GM12864 (cell line): ENCODE measurements at regions not wholly inside any gene's neighbourhood (a gene's known extent, or its start where the extent isn't known, plus 50 kb on each side); places are given as distances from the start of the nearest gene placed in this dataset.
"Not testable (repeated sequence)": the region's sequence is repeated elsewhere in the genome, so short reads cannot be mapped to it uniquely, and the experiment has no call there.

Source experiments
- DNase-seq: peaks from one replicate; pipeline ENCODE4 v3.0.0-alpha.2; 2011; ENCODE audit warnings: low read depth
- H3K4me3 ChIP-seq: 2 replicates; pipeline ENCODE4 v1.5.1; 2011; ENCODE audit warnings: mild to moderate bottlenecking, low read depth, low read length, control low read depth
- CTCF ChIP-seq: IDR thresholded peaks from 2 replicates; pipeline ENCODE4 v1.5.1; 2011; ENCODE audit warnings: low read depth, mild to moderate bottlenecking, moderate library complexity, low read length, control low read depth, inconsistent platforms; ENCODE audit errors: missing control alignments

GRCh38 chr12:25702553-25702952 lies 149.5 kb upstream of the LMNTD1 start:
- no peak overlapping the region for H3K4me3 ChIP-seq
- no peak for TF ChIP-seq CTCF
- DNase-seq: no peak

DNA sequence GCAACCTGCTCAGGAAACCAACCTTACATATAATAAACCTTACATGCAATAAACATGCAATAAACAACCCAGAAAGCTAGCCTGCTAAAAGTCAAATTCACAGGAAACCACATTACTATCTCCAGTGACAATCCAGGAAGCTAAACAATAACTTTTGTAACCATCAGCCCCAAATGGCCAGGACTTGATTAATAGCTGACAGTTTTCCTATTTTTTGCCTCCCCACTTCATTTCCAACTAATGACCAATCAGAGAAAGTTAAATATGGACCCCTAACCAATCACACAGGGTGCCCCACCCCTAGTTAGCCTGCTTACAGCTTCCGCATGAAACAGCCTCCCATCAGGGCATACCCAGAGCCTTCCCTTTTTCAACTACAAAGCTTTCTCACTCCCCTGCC lies 152.2 kb upstream of the LMNTD1 start:
- H3K4me3 ChIP-seq: no peak overlapping the region
- TF ChIP-seq CTCF: no peak
- no peak for DNase-seq

DNA sequence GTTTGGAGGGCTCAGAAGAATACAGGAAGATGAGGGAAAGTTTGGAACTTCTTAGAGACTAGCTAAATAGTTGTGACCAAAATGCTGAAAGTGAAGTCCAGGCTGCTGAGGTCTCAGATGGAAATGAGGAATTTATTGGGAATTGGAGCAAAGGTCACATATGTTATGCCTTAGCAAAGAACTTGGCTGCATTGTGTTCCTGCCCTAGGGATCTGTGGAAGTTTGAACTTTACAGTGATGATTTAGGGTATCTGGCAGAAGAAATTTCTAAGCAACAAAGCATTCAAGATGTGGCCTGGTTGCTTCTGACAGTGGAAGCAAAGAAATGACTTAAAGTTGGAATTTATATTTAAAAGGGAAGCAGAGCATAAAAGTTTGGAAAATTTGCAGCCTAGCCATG lies 153.6 kb upstream of the LMNTD1 start:
- not testable (repeated sequence) for H3K4me3 ChIP-seq, DNase-seq

GRCh38 chr12:25707056-25707455 lies 154.0 kb upstream of the LMNTD1 start:
- no peak overlapping the region for H3K4me3 ChIP-seq
- TF ChIP-seq CTCF: no peak
- no peak for DNase-seq

- no peak overlapping the region for H3K4me3 ChIP-seq
- TF ChIP-seq CTCF: no peak
- DNase-seq: no peak
Measured at GRCh38 chr12:25708661-25709060, 155.6 kb upstream of the LMNTD1 start.

DNA sequence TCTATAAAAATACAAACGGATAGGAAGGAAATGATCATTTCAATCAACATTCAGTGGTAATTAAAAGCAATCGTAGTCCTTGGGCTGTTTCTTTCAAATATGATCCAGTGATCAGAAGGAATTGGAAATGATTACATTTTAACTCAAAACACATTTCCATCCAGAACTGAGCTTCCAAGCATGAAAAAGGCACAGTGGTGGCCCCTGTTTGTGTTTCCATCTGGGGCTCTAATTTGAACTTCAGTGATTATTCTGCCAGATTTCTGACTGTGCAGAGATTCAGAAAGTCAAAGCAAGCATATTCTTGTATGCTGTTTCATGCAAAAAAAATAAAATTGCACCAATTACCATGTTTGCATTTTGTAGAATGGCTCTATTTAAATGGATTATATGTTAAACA lies 157.0 kb upstream of the LMNTD1 start:
- H3K4me3 ChIP-seq: no peak overlapping the region
- no peak for DNase-seq
- no peak for TF ChIP-seq CTCF

DNA sequence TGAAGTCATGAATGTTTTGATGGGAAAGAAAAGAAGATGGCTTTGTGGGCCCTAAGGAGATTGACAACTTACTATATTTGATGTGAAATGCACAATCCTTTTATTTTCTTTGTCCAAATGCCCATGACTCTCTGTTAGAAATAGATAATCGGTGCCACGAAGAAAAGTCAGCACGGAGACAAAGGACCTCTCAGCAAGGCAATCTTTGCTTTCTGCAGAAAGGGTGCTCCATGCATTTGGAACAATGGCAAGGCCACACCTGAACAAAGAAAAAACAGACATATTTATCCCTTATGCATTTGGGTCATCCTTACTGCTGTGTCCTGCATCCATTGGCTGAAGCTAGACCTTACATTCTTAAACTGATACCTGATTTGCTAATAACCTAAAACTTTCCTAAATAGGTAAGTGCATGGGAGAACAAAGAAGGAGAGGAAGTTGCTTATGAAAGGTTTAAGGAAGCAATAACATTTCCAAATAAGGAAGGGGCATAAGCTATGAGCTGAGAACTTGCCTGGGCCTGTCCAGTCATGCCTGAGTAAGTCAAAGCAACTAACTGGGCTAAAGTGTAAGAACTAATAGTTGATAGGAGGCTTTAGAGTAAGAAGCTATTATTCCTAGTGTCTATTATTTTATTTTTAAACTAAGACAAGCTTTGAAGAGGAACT lies 158.0 kb upstream of the LMNTD1 start:
- not testable (repeated sequence) for DNase-seq, H3K4me3 ChIP-seq

- peak; percentile 49 for DNase-seq
- TF ChIP-seq CTCF: no peak
- no peak overlapping the region for H3K4me3 ChIP-seq
Measured at GRCh38 chr12:25712169-25712568, 159.1 kb upstream of the LMNTD1 start.
